GM18907 (cell line): ENCODE measurements at regions not wholly inside any gene's neighbourhood (a gene's known extent, or its start where the extent isn't known, plus 50 kb on each side); places are given as distances from the start of the nearest gene placed in this dataset.
"Not testable (repeated sequence)": the region's sequence is repeated elsewhere in the genome, so short reads cannot be mapped to it uniquely, and the experiment has no call there.

Source experiments
- ATAC-seq: cut with Tn5 transposase; IDR thresholded peaks from one replicate; pipeline ENCODE4 v1.9.1; 2021; ENCODE audit warnings: mild to moderate bottlenecking, moderate library complexity; ENCODE audit not compliant: unreplicated experiment

DNA sequence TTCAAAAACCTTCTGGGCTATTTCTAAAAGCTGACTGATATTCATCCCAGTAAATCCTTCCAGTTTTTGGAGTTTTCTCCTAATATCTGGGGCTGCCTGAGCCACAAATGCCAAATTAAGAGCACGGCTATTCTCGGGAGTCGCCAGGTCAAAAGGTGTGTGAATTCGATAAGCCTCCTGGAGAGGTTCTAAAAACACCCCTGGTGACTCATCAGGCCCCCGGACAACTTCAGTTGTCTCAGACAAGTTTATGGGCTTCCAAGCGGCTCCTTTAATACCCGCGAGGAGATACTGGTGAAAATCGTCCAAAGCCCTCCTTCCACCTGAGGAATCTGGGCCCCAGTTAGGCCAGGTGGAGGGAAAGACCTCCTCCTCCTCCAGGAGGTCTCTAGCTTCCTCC lies 677.1 kb downstream of the TMEM121 start:
- no peak for ATAC-seq

DNA sequence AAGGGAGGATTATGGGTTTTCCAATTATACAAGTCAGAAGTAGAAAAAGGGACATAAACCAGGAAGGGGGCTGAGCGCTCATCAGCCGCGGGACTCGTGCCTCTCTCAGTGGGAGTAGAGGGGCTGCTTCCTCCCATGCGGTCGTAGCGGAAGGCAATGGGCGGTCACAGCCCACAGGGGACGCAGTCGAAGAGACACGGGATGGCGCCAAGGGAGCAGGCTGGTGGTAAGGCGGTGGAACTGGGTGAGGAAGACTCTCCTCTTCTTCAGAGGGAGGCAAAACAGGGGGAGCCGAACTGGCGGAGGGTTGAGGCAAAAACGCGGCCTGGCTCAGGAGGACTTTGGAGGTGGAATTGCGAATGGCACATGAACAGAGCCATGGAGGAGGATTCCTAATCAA lies 677.7 kb downstream of the TMEM121 start:
- no peak for ATAC-seq

DNA sequence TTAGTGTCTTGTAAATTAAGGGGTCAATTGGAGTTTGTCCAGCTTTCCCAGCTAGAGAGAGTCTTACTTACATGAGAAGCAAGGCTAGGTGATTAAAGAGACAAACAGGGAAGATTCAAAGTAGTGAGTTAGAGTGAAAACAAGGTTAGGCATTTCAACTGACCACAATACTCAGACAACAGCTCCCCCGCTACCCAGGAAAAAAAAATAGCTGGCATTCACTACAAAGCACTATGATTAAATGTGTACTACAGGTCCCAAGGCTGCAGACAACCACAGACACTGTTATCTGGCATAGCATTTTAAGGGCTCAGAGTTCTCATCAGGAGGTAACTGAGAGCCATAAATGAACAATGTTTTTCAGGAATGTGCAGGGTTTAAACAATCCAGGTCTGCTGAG lies 680.9 kb downstream of the TMEM121 start:
- ATAC-seq: no peak

DNA sequence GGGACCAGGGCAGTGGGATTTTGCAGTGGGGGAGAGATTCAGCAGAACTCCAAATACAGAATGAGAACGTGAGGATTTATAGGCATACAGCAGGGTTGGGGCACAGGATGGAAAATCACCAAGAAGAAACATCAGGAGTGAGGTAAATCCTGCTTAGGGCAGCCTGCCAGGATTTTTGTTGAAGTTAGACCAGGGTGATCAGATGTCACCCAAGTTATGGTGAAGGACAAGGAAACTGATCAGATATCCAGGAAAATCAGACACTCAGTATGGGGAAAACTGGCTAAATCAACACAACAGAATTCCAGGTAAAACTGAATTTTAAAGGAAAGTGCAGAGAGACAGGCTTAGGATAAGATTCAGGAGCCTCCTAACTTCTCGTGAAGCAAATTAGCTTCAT lies 682.4 kb downstream of the TMEM121 start:
- no peak for ATAC-seq

DNA sequence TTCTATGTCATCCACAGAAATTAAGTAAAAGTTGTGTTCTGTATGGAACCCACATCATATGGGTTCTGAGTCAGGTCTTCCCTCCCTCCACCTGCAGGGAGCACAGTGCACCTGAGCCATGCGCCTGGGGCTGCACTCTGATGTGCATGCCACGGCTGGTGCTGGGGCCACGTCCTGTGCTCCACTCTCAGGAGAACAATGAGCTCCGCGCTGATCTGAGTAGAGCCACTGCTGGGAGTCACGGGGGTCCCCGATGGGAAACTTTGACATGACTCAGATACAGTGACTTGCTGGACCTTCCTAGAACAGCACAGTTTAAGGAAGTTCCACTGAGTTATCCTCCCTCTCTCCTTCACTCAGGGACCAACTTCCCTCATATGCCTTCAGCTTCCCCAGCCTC lies 683.4 kb downstream of the TMEM121 start:
- ATAC-seq: no peak

DNA sequence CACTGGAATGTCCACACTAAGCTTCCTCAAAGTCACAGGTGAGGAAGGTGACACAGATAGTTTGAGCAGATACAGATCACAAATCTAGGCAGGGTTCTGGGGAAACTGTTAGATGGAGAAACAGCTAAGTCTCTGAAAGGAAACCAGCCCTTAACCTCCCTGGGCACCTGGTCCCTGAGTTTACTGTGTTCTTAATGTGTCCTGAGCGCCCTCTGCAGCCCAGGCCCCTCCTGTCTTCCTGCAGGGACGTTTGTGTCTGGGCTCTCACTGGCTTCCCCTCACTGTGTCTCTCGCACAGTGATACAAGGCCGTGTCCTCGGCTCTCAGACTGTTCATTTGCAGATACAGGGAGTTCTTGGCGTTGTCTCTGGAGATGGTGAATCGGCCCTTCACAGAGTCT lies 684.3 kb downstream of the TMEM121 start:
- ATAC-seq: no peak

DNA sequence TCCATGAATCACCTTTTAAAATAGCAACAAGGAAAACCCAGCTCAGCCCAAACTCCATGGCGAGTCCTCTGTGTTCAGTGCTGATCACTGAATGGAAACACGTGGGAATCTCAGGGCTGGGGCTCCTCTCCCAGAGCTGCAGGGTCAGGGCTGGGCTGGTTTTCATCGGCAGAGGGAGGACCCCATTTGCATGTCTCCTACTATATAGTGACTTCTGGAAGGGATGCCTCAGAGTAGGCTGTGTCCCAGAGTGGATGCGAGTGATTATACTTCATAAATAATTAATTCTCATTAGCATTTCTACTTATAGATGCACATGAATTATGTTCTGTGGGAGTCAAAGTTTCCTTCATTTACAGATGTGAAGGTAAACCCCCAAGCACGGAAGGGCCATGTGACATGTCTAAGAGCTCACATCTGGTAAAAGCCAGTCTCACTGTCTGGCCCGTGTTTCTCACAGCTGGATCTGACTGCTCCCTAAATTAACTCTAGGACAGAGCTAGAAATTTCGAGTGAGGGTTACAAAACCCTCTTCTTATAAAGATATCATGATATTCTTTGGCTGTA lies 685.0 kb downstream of the TMEM121 start:
- ATAC-seq: no peak

DNA sequence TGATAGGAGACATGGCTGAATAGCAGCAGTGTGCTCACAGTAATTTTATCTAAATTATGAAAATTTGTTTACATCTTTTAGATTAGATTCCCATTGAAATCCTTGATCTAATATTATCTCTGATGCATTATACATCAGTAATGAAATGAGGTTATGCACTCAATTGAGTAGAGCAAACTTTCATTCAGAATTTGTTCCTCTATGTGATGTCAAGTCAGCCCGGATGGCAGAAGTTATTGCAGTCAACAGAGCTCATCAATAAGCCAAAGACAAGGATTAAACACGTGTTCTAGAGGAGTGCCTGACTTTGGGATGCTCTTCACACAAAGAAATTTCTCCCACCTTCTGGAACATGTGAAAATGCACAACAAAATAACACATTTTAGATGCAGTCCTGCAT lies 688.8 kb downstream of the TMEM121 start:
- no peak for ATAC-seq

DNA sequence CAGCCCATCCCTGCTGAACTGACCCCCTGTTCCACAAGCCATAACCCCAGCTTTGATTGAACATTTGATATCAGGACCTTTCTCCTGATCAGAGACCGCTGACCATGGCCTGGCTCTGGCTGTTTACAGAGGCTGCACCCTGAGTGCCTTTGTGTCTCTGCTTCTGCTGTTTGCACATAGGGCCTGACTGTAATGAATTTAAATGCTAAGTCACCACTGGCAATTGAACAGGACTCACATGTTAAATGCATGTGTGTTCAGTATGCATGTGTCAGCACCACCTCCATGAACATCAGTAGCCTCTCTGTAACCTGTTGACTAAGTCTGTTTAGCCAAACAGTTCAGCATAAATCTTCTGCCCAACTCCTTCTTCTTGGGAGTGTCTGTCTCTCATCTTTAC lies 690.3 kb downstream of the TMEM121 start:
- ATAC-seq: no peak

DNA sequence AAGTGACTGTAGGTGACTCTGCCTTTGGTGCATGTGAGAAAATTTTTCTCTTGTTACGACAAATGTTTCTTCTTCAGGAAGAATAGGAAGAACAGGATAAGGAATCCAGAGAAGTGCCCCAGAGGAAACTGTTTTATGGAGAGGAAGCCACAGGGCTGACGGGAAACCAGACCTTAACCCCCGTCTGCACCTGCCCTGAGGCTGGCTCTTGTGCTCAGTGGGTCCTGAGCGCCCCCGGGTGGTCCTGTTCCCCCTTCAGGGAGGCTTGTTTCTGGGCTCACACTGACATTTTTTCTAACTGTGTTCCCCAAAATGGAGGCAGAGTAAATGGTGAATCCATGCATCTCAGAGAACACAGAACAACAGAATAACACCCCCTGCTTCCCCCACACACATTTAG lies 691.8 kb downstream of the TMEM121 start:
- ATAC-seq: no peak

DNA sequence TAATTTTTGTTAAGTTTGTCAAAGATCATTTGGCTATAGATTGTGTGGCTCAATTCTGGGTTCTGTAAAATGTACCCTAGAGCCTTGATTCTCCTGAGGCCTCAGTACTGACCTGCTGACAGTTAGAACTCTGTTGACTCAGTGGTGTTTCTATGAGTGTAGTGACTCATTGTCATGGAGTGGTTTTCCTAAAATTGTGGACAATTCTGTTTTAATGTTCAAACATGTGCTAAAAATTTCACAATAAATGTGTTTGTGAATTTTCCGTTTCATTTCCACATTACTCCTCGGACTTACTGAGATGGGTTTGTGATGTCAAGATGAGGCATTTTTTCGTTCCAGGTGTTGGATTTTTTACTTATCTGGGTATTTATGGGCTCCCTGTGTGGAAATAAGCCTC lies 695.9 kb downstream of the TMEM121 start:
- no peak for ATAC-seq

DNA sequence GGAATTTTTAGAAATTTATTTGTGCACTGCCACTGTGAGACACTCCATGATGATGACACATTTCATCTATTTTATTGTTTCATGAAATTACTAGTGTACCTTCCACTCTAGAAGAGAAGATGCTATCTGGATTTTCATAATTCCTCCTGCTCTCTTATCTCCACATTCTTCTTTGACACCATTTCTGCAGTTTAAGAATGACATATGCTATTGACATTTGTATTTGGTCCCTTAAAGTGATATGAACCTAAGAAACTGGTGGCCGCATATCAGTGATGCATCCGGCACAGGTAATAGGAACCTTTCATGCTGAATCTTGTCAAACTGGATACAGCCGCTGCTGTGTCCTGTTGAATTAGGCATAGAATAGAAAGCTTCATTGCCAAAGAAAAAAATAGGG lies 696.3 kb downstream of the TMEM121 start:
- no peak for ATAC-seq

DNA sequence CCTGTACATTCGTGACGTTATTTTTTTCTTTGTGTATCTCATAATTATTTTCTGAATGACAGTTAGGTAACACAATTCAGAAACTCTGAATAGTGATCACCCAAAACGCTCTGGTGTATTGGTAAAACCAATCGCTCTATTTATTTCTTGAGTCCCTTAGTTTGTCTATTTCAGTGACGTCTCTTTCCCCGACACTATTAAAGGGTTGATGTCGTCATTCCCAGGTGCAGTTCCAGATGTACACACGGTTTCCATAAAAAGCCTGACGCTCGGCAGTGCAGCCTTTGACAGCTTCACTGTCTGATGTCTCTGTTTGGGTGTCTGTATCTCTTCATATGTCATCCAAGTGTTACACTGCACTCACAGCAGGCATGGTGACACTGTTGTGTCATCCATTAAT lies 701.4 kb downstream of the TMEM121 start:
- no peak for ATAC-seq

DNA sequence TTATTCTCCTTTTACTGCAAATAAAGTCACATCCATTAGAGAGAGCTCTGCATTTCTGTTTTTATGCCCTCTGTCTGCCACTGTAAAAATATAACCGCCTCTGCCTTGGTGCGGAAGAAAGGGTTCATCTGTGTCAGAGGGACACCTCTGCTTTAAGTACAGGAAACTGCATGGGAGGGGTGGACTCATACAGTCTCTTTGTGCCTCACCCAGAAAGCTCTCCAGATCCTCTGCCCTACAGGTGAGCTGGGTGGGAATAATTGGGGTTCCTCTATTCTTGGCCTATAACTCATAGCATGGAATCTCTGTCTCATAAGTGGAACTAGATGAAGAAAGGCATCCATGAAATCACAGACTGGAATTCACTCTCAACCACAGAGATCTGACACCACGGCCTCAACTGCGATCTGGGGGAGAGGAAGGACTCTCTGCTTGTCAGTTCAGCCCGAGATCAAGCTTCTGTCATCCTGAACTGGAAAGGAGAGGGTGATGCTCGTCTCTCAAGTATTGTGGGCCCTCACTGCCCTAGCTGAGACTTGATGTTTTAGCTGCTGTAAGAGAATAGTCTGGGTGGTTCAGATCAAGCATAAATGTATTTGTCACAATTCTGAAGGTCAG lies 702.3 kb downstream of the TMEM121 start:
- ATAC-seq: no peak

DNA sequence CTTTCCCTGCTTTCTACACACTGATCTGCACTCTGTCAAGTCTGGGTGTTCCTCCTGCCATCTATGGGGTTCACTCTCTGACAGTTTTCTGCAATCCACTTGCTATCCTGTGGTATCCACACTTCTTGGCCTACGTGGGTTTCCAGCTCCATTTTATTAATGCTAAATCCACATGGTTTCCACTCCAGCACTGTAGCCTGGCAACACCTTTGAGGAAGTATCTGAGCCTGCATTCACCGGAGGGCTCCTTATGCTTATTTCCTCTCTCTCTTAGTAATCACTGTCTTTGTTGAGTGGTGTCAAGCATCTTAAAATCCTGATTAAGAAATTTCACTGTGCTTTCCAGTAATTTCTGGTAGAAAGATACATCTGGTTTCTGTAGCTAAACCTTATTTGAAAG lies 703.7 kb downstream of the TMEM121 start:
- no peak for ATAC-seq

DNA sequence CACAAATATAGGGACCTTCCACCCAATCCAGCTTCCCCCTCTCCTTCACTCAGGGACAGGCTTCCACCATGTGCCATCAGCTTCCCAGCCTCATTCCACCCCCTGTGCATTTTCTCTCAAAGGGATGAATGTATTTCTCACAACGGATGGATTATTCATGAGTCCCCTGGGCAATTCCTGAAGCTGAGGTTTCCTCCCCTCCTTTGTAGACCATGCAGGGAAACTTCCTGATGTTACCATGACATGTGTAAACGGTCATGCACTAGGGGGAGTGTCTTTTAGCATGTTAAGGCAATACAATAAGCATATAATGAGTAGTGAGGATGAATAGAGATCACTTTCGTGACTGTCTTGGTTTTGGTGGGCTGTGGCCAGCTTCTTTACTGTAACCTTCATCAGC lies 706.8 kb downstream of the TMEM121 start:
- not testable (repeated sequence) for ATAC-seq

DNA sequence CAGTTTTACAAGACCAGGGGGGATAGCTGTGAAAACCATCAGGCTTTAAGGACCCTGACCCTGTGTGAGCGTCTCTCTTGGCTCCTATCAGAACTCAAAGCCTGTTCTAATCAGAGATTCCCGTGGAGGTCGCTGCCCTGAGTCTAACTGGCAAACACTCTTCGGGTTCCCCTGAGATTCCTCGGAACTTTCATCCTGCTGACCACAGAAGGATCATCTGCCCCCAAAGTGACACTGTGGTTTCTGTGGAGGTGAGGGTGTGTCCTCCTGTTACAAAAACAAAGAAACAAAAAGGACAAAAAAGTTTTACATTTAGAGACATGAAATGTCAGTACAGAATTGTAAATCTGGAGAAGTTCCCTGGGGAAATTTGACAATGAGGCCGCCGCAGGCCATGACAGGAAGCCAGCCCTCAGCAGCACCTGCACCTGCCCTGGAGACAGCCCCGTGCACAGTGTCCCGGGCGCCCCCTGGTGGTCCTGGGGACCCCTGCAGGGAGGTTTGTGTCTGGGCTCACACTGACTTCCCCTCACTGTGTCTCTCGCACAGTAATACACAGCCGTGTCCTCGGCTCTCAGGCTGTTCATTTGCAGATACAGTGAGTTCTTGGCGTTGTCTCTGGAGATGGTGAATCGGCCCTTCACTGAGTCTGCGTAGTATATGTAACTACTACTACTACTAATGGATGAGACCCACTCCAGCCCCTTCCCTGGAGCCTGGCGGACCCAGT lies 708.3 kb downstream of the TMEM121 start:
- ATAC-seq: not testable (repeated sequence)

DNA sequence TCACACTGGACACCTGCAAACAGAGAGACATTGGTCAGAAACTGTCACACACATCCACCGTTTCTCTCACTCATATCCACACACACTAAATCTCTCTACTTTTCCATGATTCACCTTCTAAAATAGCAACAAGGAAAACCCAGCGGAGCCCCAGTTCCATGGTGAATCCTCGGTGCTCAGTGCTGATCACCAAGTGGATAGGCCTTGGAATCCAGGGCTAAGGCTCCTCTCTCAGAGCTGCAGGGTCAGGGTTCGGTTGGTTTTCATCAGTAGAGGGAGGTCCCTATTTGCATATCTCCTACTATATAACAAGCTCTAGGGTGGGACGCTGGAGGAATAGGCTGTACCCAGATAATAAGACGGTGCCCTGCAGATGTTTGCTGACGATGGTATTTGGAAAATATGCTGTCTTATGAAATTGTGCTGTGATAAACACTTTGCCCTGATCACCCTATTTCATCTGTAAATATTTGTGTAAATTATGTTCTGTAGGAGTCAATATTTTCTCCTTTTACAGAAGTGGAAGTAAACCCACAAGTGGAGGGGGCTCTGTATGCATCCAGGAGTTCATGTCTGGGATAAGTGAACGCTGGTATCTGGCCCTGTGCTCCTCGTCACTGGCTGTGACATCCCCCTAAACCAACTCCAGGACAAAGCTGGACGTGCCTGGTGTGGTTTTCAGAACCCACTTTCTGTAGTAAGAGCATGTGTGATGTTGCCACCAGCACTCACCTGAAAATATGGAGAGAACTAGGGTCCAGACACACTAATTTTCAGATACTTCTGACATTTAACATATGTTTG lies 709.2 kb downstream of the TMEM121 start:
- no peak for ATAC-seq

DNA sequence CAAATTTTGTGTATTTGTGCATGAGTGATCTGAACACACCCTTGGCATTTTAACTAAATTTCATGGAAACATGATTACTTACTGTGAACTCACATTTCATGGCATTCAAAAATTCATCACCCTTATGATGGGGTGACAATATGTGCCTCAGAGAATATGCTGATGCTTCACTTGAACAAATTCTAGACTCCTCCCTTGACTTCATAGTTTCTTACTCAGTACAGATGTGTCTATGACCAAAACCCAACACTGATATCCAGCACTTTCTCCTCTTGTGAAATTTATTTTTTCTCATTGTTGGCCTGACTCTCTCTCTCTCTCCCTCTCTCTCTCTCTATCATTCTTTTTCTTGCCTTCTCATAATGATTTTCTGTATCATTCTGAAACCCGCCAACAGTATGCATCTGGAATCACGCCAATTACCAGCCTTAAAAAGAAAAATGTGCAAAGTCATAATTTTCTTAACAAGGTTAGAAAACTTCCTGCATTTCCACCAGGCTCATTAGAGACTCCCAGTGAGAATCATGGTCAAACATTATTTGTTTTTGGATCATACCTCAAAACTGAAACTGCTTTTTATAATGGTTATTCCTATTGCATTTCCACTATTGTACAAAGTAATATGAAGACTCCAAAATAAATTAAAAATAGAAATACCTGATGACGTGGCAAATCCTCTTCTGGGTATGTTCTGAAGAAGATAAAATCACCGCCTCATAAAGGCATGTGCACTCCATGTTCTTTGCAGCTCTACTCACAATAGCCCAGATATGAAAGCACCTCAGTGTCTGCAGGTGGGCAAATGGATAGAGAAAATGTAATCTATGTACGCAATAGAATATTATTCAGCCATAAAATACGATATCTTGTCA lies 722.2 kb downstream of the TMEM121 start:
- ATAC-seq: no peak

DNA sequence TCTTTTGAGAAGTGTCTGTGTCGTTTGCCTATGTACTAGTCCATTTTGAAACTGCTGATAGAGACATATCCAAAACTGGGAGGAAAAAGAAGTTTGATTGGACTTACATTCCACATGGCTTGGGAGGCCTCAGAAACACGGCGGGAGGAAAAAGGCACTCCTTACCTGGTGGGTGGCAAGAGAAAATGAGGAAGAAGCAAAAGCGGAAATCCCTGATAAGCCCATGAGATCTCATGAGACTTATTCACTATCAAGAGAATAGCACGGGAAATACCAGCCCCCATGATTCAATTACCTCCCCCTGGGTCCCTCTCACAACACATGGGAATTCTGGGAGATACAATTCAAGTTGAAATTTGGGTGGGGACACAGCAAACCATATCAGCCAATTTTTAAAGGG lies 727.6 kb downstream of the TMEM121 start:
- not testable (repeated sequence) for ATAC-seq

DNA sequence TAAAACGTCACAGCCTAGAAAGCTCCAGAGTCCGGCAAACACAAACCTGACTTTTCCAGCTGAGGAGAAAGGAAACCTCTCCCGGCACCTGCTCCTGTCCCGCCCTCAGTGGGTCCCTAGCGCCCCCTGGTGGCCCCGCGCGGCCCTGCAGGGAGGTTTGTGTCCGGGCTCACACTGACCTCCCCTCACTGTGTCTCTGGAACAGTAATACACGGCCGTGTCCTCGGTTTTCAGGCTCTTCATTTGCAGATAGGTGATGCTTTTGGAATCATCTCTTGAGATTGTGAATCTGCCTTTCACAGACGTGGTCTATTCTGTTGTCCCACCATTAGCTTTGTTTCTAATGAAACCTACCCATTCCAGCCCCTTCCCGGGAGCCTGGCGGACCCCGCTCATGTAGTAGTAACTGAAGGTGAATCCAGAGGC lies 731.2 kb downstream of the TMEM121 start:
- ATAC-seq: not testable (repeated sequence)
